ENCODE measurements at regions not wholly inside any gene's neighbourhood (a gene's known extent, or its start where the extent isn't known, plus 50 kb on each side); places are given as distances from the start of the nearest gene placed in this dataset.

DNA sequence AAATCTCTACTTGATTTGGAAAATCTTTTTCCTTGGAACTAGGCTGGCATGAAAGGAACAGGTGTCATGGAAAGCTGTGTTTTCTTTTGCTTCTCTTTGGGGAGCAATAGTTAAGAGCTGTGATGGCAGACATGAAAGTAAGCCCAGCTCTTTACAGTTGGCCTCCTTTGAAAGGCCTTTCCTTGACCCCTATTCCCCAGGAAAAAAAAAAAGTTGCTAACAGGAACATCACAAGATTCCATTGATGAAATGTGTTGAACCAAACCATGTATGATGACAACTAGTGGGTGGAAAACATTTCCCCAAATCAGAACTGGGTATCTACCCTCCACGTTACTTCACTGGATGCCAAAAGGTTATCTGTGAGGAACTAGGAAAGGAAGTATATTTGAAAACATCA, 190.7 kb upstream of the RPL34 start:
- H3K27ac Mint-ChIP-seq = no peak overlapping the region
- H3K9me3 ChIP-seq (ENCODE audit: control insufficient read depth, low read length) = no peaks in the 10 kb centered on the region
- TF ChIP-seq, protein P1, sequence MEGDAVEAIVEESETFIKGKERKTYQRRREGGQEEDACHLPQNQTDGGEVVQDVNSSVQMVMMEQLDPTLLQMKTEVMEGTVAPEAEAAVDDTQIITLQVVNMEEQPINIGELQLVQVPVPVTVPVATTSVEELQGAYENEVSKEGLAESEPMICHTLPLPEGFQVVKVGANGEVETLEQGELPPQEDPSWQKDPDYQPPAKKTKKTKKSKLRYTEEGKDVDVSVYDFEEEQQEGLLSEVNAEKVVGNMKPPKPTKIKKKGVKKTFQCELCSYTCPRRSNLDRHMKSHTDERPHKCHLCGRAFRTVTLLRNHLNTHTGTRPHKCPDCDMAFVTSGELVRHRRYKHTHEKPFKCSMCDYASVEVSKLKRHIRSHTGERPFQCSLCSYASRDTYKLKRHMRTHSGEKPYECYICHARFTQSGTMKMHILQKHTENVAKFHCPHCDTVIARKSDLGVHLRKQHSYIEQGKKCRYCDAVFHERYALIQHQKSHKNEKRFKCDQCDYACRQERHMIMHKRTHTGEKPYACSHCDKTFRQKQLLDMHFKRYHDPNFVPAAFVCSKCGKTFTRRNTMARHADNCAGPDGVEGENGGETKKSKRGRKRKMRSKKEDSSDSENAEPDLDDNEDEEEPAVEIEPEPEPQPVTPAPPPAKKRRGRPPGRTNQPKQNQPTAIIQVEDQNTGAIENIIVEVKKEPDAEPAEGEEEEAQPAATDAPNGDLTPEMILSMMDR (conservative IDR thresholded peaks at IDR 0.05) = no peak
- 95% methylated on average over 1 of the region's 1 CpG; no CpG with 5 or more reads in 1 of the 2 experiments for WGBS, 2 experiments (ENCODE audit: insufficient coverage in 1 of 2, insufficient read length in 1 of 2)
- DNase-seq = no peak
- no peaks in the 10 kb centered on the region for H3K36me3 ChIP-seq (ENCODE audit: control insufficient read depth, insufficient read depth, low read length)
- no peaks in the 10 kb centered on the region for H3K9me3 Mint-ChIP-seq
- no peaks in the 10 kb centered on the region for H3K27me3 Mint-ChIP-seq (ENCODE audit: insufficient read depth)
- H3K36me3 Mint-ChIP-seq (ENCODE audit: low read depth) = no peaks in the 10 kb centered on the region
- no peak overlapping the region for H3K27ac ChIP-seq (ENCODE audit: low read depth, low read length)
- no peak overlapping the region for H3K9ac ChIP-seq (ENCODE audit: extremely low read depth, low read length, poor library complexity, severe bottlenecking)
- H3K4me1 ChIP-seq (ENCODE audit: control insufficient read depth, insufficient read depth, low read length) = no peaks in the 10 kb centered on the region
- no peaks in the 10 kb centered on the region for H3K27me3 ChIP-seq (ENCODE audit: control insufficient read depth, insufficient read depth, low read length, poor library complexity, severe bottlenecking)
- H3K4me1 Mint-ChIP-seq = no peaks in the 10 kb centered on the region
- H3K4me3 Mint-ChIP-seq = no peak overlapping the region
- H3K4me3 ChIP-seq (ENCODE audit: low read length) = no peak overlapping the region

DNA sequence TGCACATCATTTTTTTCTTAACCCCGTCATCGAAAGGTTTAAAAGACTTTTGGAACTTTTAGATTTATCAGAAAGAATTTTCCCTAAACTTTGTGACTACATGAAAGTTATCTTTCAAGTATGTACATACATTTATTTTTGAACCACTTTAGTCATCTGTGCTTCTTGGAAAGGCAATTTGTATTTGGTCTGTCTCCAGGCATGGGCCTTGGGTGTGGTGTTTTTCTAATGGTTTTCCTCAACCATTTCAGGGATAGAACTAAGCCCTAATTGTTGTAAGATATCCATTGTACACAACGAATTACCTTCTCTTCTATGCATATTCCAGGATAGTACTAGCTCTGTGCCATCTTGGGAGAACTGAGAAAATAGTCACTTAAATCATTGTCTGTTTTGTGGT, 191.5 kb upstream of the RPL34 start:
- H3K27me3 Mint-ChIP-seq (ENCODE audit: insufficient read depth) = no peaks in the 10 kb centered on the region
- no peaks in the 10 kb centered on the region for H3K9me3 Mint-ChIP-seq
- no peak overlapping the region for H3K9ac ChIP-seq (ENCODE audit: extremely low read depth, low read length, poor library complexity, severe bottlenecking)

DNA sequence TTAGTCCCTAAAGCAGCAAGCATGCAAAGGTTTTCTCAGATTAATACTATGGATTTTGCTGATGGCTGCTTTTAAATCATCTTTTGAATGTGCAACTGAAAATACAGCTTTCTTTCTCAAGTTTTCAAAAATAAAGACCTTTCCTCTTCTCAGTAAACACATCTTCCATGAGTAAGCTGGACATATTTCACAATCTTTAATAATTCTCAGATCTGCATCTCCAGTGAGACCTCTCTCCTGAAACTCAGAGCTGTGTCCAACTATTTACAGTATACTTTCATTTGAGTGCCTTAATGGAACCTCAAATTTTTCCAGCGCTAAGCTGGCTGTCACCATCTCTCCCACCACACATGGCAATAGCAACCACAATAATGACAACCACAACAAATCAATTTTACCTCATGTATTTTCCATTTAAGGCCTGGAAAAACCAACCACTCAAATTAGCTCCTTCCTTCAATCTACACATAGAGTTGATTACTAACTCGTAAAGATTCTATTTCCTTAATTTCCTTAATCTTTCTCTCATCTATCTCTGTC, 192.4 kb upstream of the RPL34 start:
- Histone ChIP-seq H3K4me1 (ENCODE audit: control insufficient read depth, insufficient read depth, low read length) (no peaks in the 10 kb centered on the region), H3K4me3 (ENCODE audit: low read length) (no peak overlapping the region), H3K9me3 (ENCODE audit: control insufficient read depth, low read length) (no peaks in the 10 kb centered on the region), H3K27me3 (ENCODE audit: control insufficient read depth, insufficient read depth, low read length, poor library complexity, severe bottlenecking) (no peaks in the 10 kb centered on the region), H3K27ac (ENCODE audit: low read depth, low read length) (no peak overlapping the region), H3K9ac (ENCODE audit: extremely low read depth, low read length, poor library complexity, severe bottlenecking) (no peak overlapping the region), H3K36me3 (ENCODE audit: control insufficient read depth, insufficient read depth, low read length) (no peaks in the 10 kb centered on the region)
- no peak overlapping the region for H3K27ac Mint-ChIP-seq
- no peaks in the 10 kb centered on the region for H3K36me3 Mint-ChIP-seq (ENCODE audit: low read depth)
- no peaks in the 10 kb centered on the region for H3K9me3 Mint-ChIP-seq
- WGBS, 2 experiments (ENCODE audit: insufficient coverage in 1 of 2, insufficient read length in 1 of 2) = 90 to 96% methylated on average over 2 of the region's 2 CpGs
- H3K4me3 Mint-ChIP-seq = no peak overlapping the region
- no peaks in the 10 kb centered on the region for H3K4me1 Mint-ChIP-seq
- no peaks in the 10 kb centered on the region for H3K27me3 Mint-ChIP-seq (ENCODE audit: insufficient read depth)
- DNase-seq = no peak
- TF ChIP-seq, protein P1 (conservative IDR thresholded peaks at IDR 0.05) = no peak

More for the DNA sequence above, 191.5 kb upstream of the RPL34 start:
- Mint-ChIP-seq H3K4me3 (no peak overlapping the region), H3K27ac (no peak overlapping the region), H3K36me3 (ENCODE audit: low read depth) (no peaks in the 10 kb centered on the region), H3K4me1 (no peaks in the 10 kb centered on the region)
- Histone ChIP-seq H3K36me3 (ENCODE audit: control insufficient read depth, insufficient read depth, low read length) (no peaks in the 10 kb centered on the region), H3K4me3 (ENCODE audit: low read length) (no peak overlapping the region), H3K27me3 (ENCODE audit: control insufficient read depth, insufficient read depth, low read length, poor library complexity, severe bottlenecking) (no peaks in the 10 kb centered on the region), H3K27ac (ENCODE audit: low read depth, low read length) (no peak overlapping the region), H3K4me1 (ENCODE audit: control insufficient read depth, insufficient read depth, low read length) (no peaks in the 10 kb centered on the region), H3K9me3 (ENCODE audit: control insufficient read depth, low read length) (no peaks in the 10 kb centered on the region)
- 70 to 94% methylated on average over 2 to 3 of the region's 3 CpGs for WGBS, 2 experiments (ENCODE audit: insufficient coverage in 1 of 2, insufficient read length in 1 of 2)
- DNase-seq = no peak
- TF ChIP-seq, protein P1 (conservative IDR thresholded peaks at IDR 0.05) = no peak

Measured in endodermal cell (in vitro differentiated cells).